T-cell (primary cell): ENCODE measurements at regions not wholly inside any gene's neighbourhood (a gene's known extent, or its start where the extent isn't known, plus 50 kb on each side); places are given as distances from the start of the nearest gene placed in this dataset.

Source experiments
- ATAC-seq, 4 experiments: fragments of 200-7000 bp in 3 of 4; fragments of 150-1000 bp in 1 of 4; cut with Tn5 transposase; replicated peaks in 1 of 4; 1 replicate in 3 of 4; 2 replicates in 1 of 4; pipeline ENCODE4 v1.10.0; 2021; ENCODE audit warnings: moderate library complexity in 3 of 4, mild to moderate bottlenecking in 2 of 4, moderate number of reproducible peaks in 1 of 4
- CTCF ChIA-PET, 2 donors: fragments of 300-600 bp; sonication (Branson Sonifier 250); formaldehyde crosslinking; loops; one replicate each; lab custom pipeline; 2022; ENCODE audit warnings: antibody characterized with exemption in 2 of 2; lab: Charles Lee
- POLR2A ChIA-PET, 2 donors: fragments of 300-600 bp; sonication (Branson Sonifier 250); formaldehyde crosslinking; loops; one replicate each; lab custom pipeline; 2022; ENCODE audit warnings: antibody characterized with exemption in 2 of 2; lab: Charles Lee
- DNase-seq, 35 experiments: peaks; one replicate each; pipeline versions ENCODE4 v3.0.0 to v3.0.0-alpha.2; 2013 to 2023
- H3K27ac ChIP-seq: one replicate; pipeline ENCODE4 v1.5.1; 2013; ENCODE audit warnings: low read length
- H3K27me3 ChIP-seq, 2 experiments: replicated peaks in 1 of 2; 1 replicate in 1 of 2; 2 replicates in 1 of 2; pipeline versions ENCODE4 v1.6.1 to v1.7.0; 2013; ENCODE audit warnings: low read length in 1 of 2, mixed read lengths in 1 of 2; ENCODE audit not compliant: control insufficient read depth in 2 of 2, insufficient read depth in 2 of 2; ENCODE audit errors: extremely low read depth in 1 of 2
- H3K36me3 ChIP-seq, 2 donors: 1 replicate in 1 of 2; 2 replicates in 1 of 2; pipeline versions ENCODE4 v1.6.1 to v1.7.0; 2013; ENCODE audit warnings: low read length in 1 of 2; ENCODE audit not compliant: control insufficient read depth in 2 of 2, insufficient read depth in 1 of 2; ENCODE audit errors: extremely low read depth in 1 of 2
- H3K4me1 ChIP-seq, 2 experiments: 1 replicate in 1 of 2; 2 replicates in 1 of 2; pipeline versions ENCODE4 v1.6.1 to v1.7.0; 2013; ENCODE audit warnings: low read length in 2 of 2, mixed read lengths in 1 of 2; ENCODE audit not compliant: insufficient read depth in 2 of 2, control insufficient read depth in 1 of 2; ENCODE audit errors: extremely low read depth in 1 of 2
- H3K4me3 ChIP-seq, 2 donors: 1 replicate in 1 of 2; 2 replicates in 1 of 2; pipeline versions ENCODE4 v1.5.1 to v1.7.0; 2013; ENCODE audit warnings: mild to moderate bottlenecking in 2 of 2, low read length in 1 of 2, moderate library complexity in 1 of 2; ENCODE audit not compliant: control insufficient read depth in 1 of 2; ENCODE audit errors: extremely low read depth in 1 of 2
- H3K9me3 ChIP-seq: 2 replicates; pipeline ENCODE4 v1.7.0; 2013
- H3K27ac Mint-ChIP-seq, 2 donors: one replicate each; pipeline ENCODE4 v1.8.0; 2020 to 2021; ENCODE audit warnings: mild to moderate bottlenecking in 2 of 2, mixed read lengths in 2 of 2
- H3K27me3 Mint-ChIP-seq, 2 donors: one replicate each; pipeline ENCODE4 v1.8.0; 2021 to 2022; ENCODE audit warnings: mixed read lengths in 2 of 2
- H3K36me3 Mint-ChIP-seq: one replicate; pipeline ENCODE4 v1.8.0; 2021; ENCODE audit warnings: mixed read lengths
- H3K4me1 Mint-ChIP-seq, 3 donors: one replicate each; pipeline ENCODE4 v1.8.0; 2020 to 2022; ENCODE audit warnings: mixed read lengths in 3 of 3, mild to moderate bottlenecking in 1 of 3
- H3K4me3 Mint-ChIP-seq, 3 donors: one replicate each; pipeline ENCODE4 v1.8.0; 2020 to 2022; ENCODE audit warnings: mild to moderate bottlenecking in 3 of 3, mixed read lengths in 3 of 3, moderate library complexity in 3 of 3
- H3K9me3 Mint-ChIP-seq, 3 donors: one replicate each; pipeline ENCODE4 v1.8.0; 2020 to 2022; ENCODE audit warnings: mixed read lengths in 3 of 3
- WGBS: methylation state at CpG from one replicate; pipeline ENCODE4 v1.1.5; 2013; ENCODE audit warnings: missing lambda C conversion rate; ENCODE audit not compliant: insufficient coverage; 5-methylcytosine and 5-hydroxymethylcytosine counted together

- ChIA-PET POLR2A (no interaction called here), CTCF (no interaction called here)
- Mint-ChIP-seq H3K4me1 (peaks cover 0 to 7% (median 1%) of the 10 kb centered on the region in 3 donors), H3K4me3 (no peak overlapping the region), H3K27me3 (peaks cover 0 to 14% of the 10 kb centered on the region in 2 donors), H3K36me3 (no peaks in the 10 kb centered on the region), H3K9me3 (peaks cover 3 to 7% (median 6%) of the 10 kb centered on the region in 3 donors), H3K27ac (no peak overlapping the region)
- no peaks in the 10 kb centered on the region for H3K9me3 ChIP-seq
- H3K36me3 ChIP-seq, result no peaks in the 10 kb centered on the region
- no peak overlapping the region for H3K27ac ChIP-seq
- DNase-seq (no peak), ATAC-seq (no peak)
- H3K4me1 ChIP-seq, result no peaks in the 10 kb centered on the region
- no peak overlapping the region for H3K4me3 ChIP-seq
- no CpG with 5 or more reads among the region's 1 CpG for WGBS
- H3K27me3 ChIP-seq, result peaks cover 0 to 15% of the 10 kb centered on the region in 2 experiments
Measured at GRCh38 chr20:1845163-1845523, 50.1 kb upstream of the SIRPA start.

GRCh38 chr20:1844325-1845162, 50.7 kb upstream of the SIRPA start:
- peaks cover 0 to 6% (median 0%) of the 10 kb centered on the region in 3 donors for H3K4me1 Mint-ChIP-seq
- WGBS, result 27% methylated on average over 10 of the region's 10 CpGs
- Histone ChIP-seq H3K4me1 (no peaks in the 10 kb centered on the region), H3K4me3 (no peak overlapping the region), H3K27ac (no peak overlapping the region), H3K27me3 (peaks cover 0 to 15% of the 10 kb centered on the region in 2 experiments), H3K36me3 (no peaks in the 10 kb centered on the region), H3K9me3 (no peaks in the 10 kb centered on the region)
- DNase-seq, result peak in 7 of 35 experiments; percentile 2 to 47 (median 5)
- no peak overlapping the region for H3K27ac Mint-ChIP-seq
- ATAC-seq, result peak in 1 of 4 experiments; percentile 44
- H3K36me3 Mint-ChIP-seq, result no peaks in the 10 kb centered on the region
- H3K27me3 Mint-ChIP-seq, result peaks cover 0 to 17% of the 10 kb centered on the region in 2 donors
- H3K9me3 Mint-ChIP-seq, result peaks cover 3 to 7% (median 6%) of the 10 kb centered on the region in 3 donors
- ChIA-PET CTCF (no interaction called here), POLR2A (no interaction called here)
- no peak overlapping the region for H3K4me3 Mint-ChIP-seq

GRCh38 chr20:1842281-1842680, 52.9 kb upstream of the SIRPA start:
- H3K4me3 Mint-ChIP-seq, result no peak overlapping the region
- no peak for ATAC-seq
- WGBS, result 87% methylated on average over 3 of the region's 7 CpGs
- H3K4me1 ChIP-seq, result no peaks in the 10 kb centered on the region
- no peak for DNase-seq
- H3K27ac Mint-ChIP-seq, result no peak overlapping the region
- H3K36me3 Mint-ChIP-seq, result no peaks in the 10 kb centered on the region
- CTCF ChIA-PET, result interaction anchor here in 1 of 2 donors (0.5 to 0.6 kb wide), 2 partner anchors 339 to 398 kb away, joined by 3 to 4 read pairs; no protein-coding TSS in a partner anchor
- H3K4me1 Mint-ChIP-seq, result peaks cover 0 to 4% (median 0%) of the 10 kb centered on the region in 3 donors
- no peak overlapping the region for H3K27ac ChIP-seq
- no peaks in the 10 kb centered on the region for H3K36me3 ChIP-seq
- no peak overlapping the region for H3K4me3 ChIP-seq
- POLR2A ChIA-PET, result no interaction called here
- peaks cover under 1 to 7% (median 3%) of the 10 kb centered on the region in 3 donors for H3K9me3 Mint-ChIP-seq
- peaks cover 0 to 17% of the 10 kb centered on the region in 2 experiments for H3K27me3 ChIP-seq
- H3K9me3 ChIP-seq, result no peaks in the 10 kb centered on the region
- peaks cover 7 to 19% of the 10 kb centered on the region in 2 donors for H3K27me3 Mint-ChIP-seq

GRCh38 chr20:1841554-1842140, 53.6 kb upstream of the SIRPA start:
- POLR2A ChIA-PET, result no interaction called here
- ATAC-seq (no peak), DNase-seq (no peak)
- Mint-ChIP-seq H3K27me3 (peaks cover 11 to 23% of the 10 kb centered on the region in 2 donors), H3K9me3 (peaks cover 0 to 4% (median under 1%) of the 10 kb centered on the region in 3 donors), H3K4me3 (no peak overlapping the region), H3K4me1 (peaks cover 0 to 4% (median 0%) of the 10 kb centered on the region in 3 donors), H3K27ac (no peak overlapping the region), H3K36me3 (no peaks in the 10 kb centered on the region)
- peaks cover 0 to 22% of the 10 kb centered on the region in 2 experiments for H3K27me3 ChIP-seq
- H3K9me3 ChIP-seq, result no peaks in the 10 kb centered on the region
- CTCF ChIA-PET, result no interaction called here
- no peak overlapping the region for H3K27ac ChIP-seq
- H3K4me1 ChIP-seq, result no peaks in the 10 kb centered on the region
- no peaks in the 10 kb centered on the region for H3K36me3 ChIP-seq
- no peak overlapping the region for H3K4me3 ChIP-seq
- WGBS, result 66% methylated on average over 5 of the region's 6 CpGs

GRCh38 chr20:1840817-1841553, 54.2 kb upstream of the SIRPA start:
- Histone ChIP-seq H3K27ac (no peak overlapping the region), H3K4me1 (no peaks in the 10 kb centered on the region), H3K9me3 (no peaks in the 10 kb centered on the region), H3K4me3 (no peak overlapping the region), H3K36me3 (no peaks in the 10 kb centered on the region), H3K27me3 (peaks cover 0 to 23% of the 10 kb centered on the region in 2 experiments)
- peaks cover 0 to 4% (median 0%) of the 10 kb centered on the region in 3 donors for H3K4me1 Mint-ChIP-seq
- peaks cover 16 to 27% of the 10 kb centered on the region in 2 donors for H3K27me3 Mint-ChIP-seq
- DNase-seq, result no peak
- H3K9me3 Mint-ChIP-seq, result peaks cover 0 to under 1% (median 0%) of the 10 kb centered on the region in 3 donors
- WGBS, result 81% methylated on average over 3 of the region's 7 CpGs
- ChIA-PET POLR2A (no interaction called here), CTCF (no interaction called here)
- H3K36me3 Mint-ChIP-seq, result no peaks in the 10 kb centered on the region
- no peak overlapping the region for H3K27ac Mint-ChIP-seq
- no peak for ATAC-seq
- no peak overlapping the region for H3K4me3 Mint-ChIP-seq
